Spleen (tissue), 7 donors: ENCODE measurements at regions not wholly inside any gene's neighbourhood (a gene's known extent, or its start where the extent isn't known, plus 50 kb on each side); places are given as distances from the start of the nearest gene placed in this dataset.

Experiments used
- POLR2A ChIP-seq, 3 donors: fragments of 450-650 bp; IDR thresholded peaks; one replicate each; pipeline ENCODE4 v1.5.1; 2017; ENCODE audit warnings: antibody characterized with exemption in 3 of 3, mild to moderate bottlenecking in 1 of 3
- POLR2AphosphoS5 ChIP-seq, 3 donors: sonication (generic); formaldehyde crosslinking; IDR thresholded peaks; one replicate each; pipeline ENCODE4 v1.5.1; 2017; ENCODE audit warnings: antibody characterized with exemption in 3 of 3
- TF ChIP-seq, protein P1 (sequence below), 11 experiments: fragments of 200-600 bp in 7 of 11; fragments of 450-650 bp in 4 of 11; sonication (generic) in 4 of 11; IDR thresholded peaks in 8 of 11; conservative IDR thresholded peaks in 3 of 11; 1 replicate in 7 of 11; 2 replicates in 4 of 11; pipeline versions ENCODE4 v1.4.0 to v1.8.0; 2016 to 2021; ENCODE audit warnings: antibody characterized with exemption in 11 of 11, inconsistent platforms in 4 of 11, mild to moderate bottlenecking in 1 of 11
- donor health status: DM: no; HTN: no; CAD: no; lungs with moderate emphysema.
- donor health status: DM: no; HTN: no; CAD: no.
- donor health status: DM: no; HTN: no; CAD: no.

GRCh38 chr11:100619484-100619883 lies 67.6 kb upstream of the ARHGAP42 start:
- TF ChIP-seq POLR2A (IDR thresholded peaks at IDR 0.05) = no peak
- TF ChIP-seq, protein P1, sequence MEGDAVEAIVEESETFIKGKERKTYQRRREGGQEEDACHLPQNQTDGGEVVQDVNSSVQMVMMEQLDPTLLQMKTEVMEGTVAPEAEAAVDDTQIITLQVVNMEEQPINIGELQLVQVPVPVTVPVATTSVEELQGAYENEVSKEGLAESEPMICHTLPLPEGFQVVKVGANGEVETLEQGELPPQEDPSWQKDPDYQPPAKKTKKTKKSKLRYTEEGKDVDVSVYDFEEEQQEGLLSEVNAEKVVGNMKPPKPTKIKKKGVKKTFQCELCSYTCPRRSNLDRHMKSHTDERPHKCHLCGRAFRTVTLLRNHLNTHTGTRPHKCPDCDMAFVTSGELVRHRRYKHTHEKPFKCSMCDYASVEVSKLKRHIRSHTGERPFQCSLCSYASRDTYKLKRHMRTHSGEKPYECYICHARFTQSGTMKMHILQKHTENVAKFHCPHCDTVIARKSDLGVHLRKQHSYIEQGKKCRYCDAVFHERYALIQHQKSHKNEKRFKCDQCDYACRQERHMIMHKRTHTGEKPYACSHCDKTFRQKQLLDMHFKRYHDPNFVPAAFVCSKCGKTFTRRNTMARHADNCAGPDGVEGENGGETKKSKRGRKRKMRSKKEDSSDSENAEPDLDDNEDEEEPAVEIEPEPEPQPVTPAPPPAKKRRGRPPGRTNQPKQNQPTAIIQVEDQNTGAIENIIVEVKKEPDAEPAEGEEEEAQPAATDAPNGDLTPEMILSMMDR (IDR thresholded peaks at IDR 0.05 in 8 of 11, conservative IDR thresholded peaks at IDR 0.05 in 3 of 11) = no peak
- no peak for TF ChIP-seq POLR2AphosphoS5 (IDR thresholded peaks at IDR 0.05)
